GM10248 (cell line): ENCODE measurements at regions not wholly inside any gene's neighbourhood (a gene's known extent, or its start where the extent isn't known, plus 50 kb on each side); places are given as distances from the start of the nearest gene placed in this dataset.

Experiments
- CTCF ChIA-PET: fragments of 300-600 bp; sonication (Branson Sonifier 250); formaldehyde crosslinking; extraction: SDS; loops from one replicate; lab custom pipeline; 2021; ENCODE audit warnings: antibody characterized with exemption; lab: Yijun Ruan, JAX
- POLR2A ChIA-PET: fragments of 350-650 bp; sonication (Branson Sonifier 250); formaldehyde crosslinking; extraction: SDS; loops from one replicate; lab custom pipeline; 2020; ENCODE audit warnings: antibody characterized with exemption; lab: Yijun Ruan, JAX
- DNase-seq: peaks from one replicate; pipeline ENCODE4 v3.0.0; 2012; ENCODE audit errors: extremely low spot score
- CTCF ChIP-seq: IDR thresholded peaks from 2 replicates; pipeline ENCODE4 v1.5.1; 2012; ENCODE audit warnings: mild to moderate bottlenecking, low read depth; ENCODE audit errors: extremely low read depth, missing control alignments, control extremely low read depth

GRCh38 chr12:123034865-123035264 is 54.4 kb downstream of the ARL6IP4 start:
- TF ChIP-seq CTCF: no peak
- ChIA-PET POLR2A (no interaction called here), CTCF (no interaction called here)
- DNase-seq: no peak

- POLR2A ChIA-PET: no interaction called here
- CTCF ChIA-PET: no interaction called here
- no peak for TF ChIP-seq CTCF
- DNase-seq: no peak
Measured at GRCh38 chr12:123034022-123034541, 53.6 kb downstream of the ARL6IP4 start.

- CTCF ChIA-PET: interaction anchor here (0.9 to 2.1 kb wide), 2 partner anchors 10 to 42 kb away, joined by 3 to 8 read pairs; no protein-coding TSS in a partner anchor
- no peak for DNase-seq
- TF ChIP-seq CTCF: no peak
- POLR2A ChIA-PET: no interaction called here
Measured at GRCh38 chr12:123033392-123034021, 53.0 kb downstream of the ARL6IP4 start.

GRCh38 chr12:123032736-123033391 is 52.4 kb downstream of the ARL6IP4 start:
- POLR2A ChIA-PET: no interaction called here
- CTCF ChIA-PET: interaction anchor here (0.9 to 2.1 kb wide), 2 partner anchors 11 to 42 kb away, joined by 3 to 8 read pairs; no protein-coding TSS in a partner anchor
- DNase-seq: no peak
- no peak for TF ChIP-seq CTCF
